ENCODE measurements at regions not wholly inside any gene's neighbourhood (a gene's known extent, or its start where the extent isn't known, plus 50 kb on each side); places are given as distances from the start of the nearest gene placed in this dataset.

DNA sequence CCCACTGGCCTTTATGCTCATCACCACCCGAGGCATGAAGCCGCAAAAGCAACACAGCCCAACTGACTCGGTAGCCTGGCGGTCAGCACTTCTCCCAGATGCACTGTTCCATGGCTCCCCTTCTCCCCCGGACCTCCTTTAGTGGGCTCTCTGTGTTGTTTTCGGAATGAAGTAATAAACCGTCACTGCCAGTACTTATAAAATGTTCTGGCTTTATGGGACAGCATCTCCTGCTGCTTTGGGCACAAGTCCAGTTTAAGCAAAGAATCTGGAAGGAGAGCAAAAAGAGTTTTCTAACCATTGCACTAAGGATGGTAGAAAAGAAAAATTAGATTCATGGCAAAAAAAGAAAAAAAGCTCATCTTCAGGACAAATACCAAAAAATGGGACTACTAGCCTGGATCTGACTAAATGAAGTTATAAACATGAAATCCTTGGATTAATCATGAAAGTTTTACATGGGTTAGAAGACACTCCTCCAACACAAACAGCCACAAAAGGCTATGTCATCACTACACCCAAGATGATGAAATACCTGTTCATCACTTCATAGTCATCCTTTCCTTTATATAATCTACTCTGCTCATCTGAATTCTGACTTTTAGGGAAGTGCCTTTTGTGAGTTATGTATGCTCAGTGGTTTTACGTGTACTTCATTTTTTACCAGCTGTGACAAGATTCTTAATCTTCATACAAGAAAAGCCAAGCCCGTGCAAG is 89.5 kb upstream of the UBE2E2 start:
- TF ChIP-seq CTCF (IDR thresholded peaks at IDR 0.05) (no peak), EP300 (IDR thresholded peaks at IDR 0.05) (no peak)

Data from gastroesophageal sphincter (tissue), 3 donors.